ENCODE measurements at regions not wholly inside any gene's neighbourhood (a gene's known extent, or its start where the extent isn't known, plus 50 kb on each side); places are given as distances from the start of the nearest gene placed in this dataset.

DNA sequence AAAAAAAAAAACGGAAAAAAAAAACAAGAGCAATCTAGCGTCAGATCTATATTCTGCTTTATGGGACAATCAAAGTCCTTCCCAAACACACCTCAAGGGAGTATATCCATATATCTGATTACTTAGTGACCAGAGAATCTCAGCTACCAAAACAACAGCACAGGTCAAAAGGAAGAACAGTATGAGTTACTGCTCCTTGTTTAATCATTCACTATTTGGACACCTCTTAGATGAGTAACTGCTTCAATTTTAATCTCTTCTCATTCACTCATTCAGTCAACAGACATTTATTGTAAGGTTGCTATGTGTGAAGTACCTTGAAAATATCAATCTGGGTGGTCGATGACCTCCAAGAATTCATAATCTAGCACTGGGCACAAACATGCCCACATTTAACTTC is 193.2 kb downstream of the IRS2 start:
- no peaks in the 10 kb centered on the region for H3K27me3 Mint-ChIP-seq (ENCODE audit: low read depth)
- H3K9me3 Mint-ChIP-seq = no peaks in the 10 kb centered on the region; the same call in 1 of the 2 replicates
- H3K27ac Mint-ChIP-seq = no peak overlapping the region
- TF ChIP-seq ZNF396 (CRISPR knock-in tag; IDR thresholded peaks at IDR 0.05; ENCODE audit: borderline replicate concordance) (no peak), NR1H2 (CRISPR knock-in tag; IDR thresholded peaks at IDR 0.05) (no peak), ZNF423 (CRISPR knock-in tag; IDR thresholded peaks at IDR 0.05) (no peak), FOXJ3 (CRISPR knock-in tag; IDR thresholded peaks at IDR 0.05; ENCODE audit: borderline replicate concordance) (no peak), OVOL2 (CRISPR knock-in tag; IDR thresholded peaks at IDR 0.05; ENCODE audit: borderline replicate concordance) (no peak)
- TF ChIP-seq, protein P1, sequence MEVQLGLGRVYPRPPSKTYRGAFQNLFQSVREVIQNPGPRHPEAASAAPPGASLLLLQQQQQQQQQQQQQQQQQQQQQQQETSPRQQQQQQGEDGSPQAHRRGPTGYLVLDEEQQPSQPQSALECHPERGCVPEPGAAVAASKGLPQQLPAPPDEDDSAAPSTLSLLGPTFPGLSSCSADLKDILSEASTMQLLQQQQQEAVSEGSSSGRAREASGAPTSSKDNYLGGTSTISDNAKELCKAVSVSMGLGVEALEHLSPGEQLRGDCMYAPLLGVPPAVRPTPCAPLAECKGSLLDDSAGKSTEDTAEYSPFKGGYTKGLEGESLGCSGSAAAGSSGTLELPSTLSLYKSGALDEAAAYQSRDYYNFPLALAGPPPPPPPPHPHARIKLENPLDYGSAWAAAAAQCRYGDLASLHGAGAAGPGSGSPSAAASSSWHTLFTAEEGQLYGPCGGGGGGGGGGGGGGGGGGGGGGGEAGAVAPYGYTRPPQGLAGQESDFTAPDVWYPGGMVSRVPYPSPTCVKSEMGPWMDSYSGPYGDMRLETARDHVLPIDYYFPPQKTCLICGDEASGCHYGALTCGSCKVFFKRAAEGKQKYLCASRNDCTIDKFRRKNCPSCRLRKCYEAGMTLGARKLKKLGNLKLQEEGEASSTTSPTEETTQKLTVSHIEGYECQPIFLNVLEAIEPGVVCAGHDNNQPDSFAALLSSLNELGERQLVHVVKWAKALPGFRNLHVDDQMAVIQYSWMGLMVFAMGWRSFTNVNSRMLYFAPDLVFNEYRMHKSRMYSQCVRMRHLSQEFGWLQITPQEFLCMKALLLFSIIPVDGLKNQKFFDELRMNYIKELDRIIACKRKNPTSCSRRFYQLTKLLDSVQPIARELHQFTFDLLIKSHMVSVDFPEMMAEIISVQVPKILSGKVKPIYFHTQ (CRISPR knock-in tag; IDR thresholded peaks at IDR 0.05) = no peak
- TF ChIP-seq, protein P2, sequence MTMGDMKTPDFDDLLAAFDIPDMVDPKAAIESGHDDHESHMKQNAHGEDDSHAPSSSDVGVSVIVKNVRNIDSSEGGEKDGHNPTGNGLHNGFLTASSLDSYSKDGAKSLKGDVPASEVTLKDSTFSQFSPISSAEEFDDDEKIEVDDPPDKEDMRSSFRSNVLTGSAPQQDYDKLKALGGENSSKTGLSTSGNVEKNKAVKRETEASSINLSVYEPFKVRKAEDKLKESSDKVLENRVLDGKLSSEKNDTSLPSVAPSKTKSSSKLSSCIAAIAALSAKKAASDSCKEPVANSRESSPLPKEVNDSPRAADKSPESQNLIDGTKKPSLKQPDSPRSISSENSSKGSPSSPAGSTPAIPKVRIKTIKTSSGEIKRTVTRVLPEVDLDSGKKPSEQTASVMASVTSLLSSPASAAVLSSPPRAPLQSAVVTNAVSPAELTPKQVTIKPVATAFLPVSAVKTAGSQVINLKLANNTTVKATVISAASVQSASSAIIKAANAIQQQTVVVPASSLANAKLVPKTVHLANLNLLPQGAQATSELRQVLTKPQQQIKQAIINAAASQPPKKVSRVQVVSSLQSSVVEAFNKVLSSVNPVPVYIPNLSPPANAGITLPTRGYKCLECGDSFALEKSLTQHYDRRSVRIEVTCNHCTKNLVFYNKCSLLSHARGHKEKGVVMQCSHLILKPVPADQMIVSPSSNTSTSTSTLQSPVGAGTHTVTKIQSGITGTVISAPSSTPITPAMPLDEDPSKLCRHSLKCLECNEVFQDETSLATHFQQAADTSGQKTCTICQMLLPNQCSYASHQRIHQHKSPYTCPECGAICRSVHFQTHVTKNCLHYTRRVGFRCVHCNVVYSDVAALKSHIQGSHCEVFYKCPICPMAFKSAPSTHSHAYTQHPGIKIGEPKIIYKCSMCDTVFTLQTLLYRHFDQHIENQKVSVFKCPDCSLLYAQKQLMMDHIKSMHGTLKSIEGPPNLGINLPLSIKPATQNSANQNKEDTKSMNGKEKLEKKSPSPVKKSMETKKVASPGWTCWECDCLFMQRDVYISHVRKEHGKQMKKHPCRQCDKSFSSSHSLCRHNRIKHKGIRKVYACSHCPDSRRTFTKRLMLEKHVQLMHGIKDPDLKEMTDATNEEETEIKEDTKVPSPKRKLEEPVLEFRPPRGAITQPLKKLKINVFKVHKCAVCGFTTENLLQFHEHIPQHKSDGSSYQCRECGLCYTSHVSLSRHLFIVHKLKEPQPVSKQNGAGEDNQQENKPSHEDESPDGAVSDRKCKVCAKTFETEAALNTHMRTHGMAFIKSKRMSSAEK (CRISPR knock-in tag; IDR thresholded peaks at IDR 0.05; ENCODE audit: borderline replicate concordance) = no peak
- TF ChIP-seq, protein P3, sequence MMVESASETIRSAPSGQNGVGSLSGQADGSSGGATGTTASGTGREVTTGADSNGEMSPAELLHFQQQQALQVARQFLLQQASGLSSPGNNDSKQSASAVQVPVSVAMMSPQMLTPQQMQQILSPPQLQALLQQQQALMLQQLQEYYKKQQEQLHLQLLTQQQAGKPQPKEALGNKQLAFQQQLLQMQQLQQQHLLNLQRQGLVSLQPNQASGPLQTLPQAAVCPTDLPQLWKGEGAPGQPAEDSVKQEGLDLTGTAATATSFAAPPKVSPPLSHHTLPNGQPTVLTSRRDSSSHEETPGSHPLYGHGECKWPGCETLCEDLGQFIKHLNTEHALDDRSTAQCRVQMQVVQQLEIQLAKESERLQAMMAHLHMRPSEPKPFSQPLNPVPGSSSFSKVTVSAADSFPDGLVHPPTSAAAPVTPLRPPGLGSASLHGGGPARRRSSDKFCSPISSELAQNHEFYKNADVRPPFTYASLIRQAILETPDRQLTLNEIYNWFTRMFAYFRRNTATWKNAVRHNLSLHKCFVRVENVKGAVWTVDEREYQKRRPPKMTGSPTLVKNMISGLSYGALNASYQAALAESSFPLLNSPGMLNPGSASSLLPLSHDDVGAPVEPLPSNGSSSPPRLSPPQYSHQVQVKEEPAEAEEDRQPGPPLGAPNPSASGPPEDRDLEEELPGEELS (CRISPR knock-in tag; IDR thresholded peaks at IDR 0.05) = no peak
- TF ChIP-seq, protein P4, sequence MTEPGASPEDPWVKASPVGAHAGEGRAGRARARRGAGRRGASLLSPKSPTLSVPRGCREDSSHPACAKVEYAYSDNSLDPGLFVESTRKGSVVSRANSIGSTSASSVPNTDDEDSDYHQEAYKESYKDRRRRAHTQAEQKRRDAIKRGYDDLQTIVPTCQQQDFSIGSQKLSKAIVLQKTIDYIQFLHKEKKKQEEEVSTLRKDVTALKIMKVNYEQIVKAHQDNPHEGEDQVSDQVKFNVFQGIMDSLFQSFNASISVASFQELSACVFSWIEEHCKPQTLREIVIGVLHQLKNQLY (CRISPR knock-in tag; IDR thresholded peaks at IDR 0.05) = no peak
- TF ChIP-seq, protein P5, sequence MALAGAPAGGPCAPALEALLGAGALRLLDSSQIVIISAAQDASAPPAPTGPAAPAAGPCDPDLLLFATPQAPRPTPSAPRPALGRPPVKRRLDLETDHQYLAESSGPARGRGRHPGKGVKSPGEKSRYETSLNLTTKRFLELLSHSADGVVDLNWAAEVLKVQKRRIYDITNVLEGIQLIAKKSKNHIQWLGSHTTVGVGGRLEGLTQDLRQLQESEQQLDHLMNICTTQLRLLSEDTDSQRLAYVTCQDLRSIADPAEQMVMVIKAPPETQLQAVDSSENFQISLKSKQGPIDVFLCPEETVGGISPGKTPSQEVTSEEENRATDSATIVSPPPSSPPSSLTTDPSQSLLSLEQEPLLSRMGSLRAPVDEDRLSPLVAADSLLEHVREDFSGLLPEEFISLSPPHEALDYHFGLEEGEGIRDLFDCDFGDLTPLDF (CRISPR knock-in tag; IDR thresholded peaks at IDR 0.05) = no peak
- peaks cover 17% of the 10 kb centered on the region for H3K4me1 Mint-ChIP-seq
- POLR2A ChIA-PET = no interaction called here
- H3K4me3 Mint-ChIP-seq = no peak overlapping the region
- H3K36me3 Mint-ChIP-seq = no peaks in the 10 kb centered on the region
- CTCF ChIA-PET = no interaction called here
- DNase-seq (ENCODE audit: low spot score) = no peak
- ATAC-seq = no peak

DNA sequence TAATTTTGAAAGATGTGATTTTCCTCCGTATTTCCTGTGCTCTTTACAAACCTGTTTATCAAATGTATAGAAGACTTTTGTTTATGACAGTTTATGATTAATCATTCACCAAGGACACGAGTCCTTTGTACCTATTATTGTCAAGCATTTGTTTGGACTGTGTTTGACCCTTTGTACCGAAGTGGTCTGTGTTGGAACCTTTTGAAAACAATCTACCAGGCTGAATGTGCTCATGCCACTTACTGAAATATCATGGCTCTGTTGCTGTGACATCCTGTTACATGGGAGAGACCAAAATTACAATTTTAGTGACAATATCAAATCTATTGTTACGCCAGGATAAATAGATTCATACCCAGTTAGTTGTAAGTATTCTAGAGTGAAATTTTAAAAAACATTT is 193.6 kb downstream of the IRS2 start:
- ATAC-seq (no peak), DNase-seq (ENCODE audit: low spot score) (no peak)
- Mint-ChIP-seq H3K27ac (no peak overlapping the region), H3K4me1 (peaks cover 19% of the 10 kb centered on the region), H3K36me3 (no peaks in the 10 kb centered on the region), H3K4me3 (no peak overlapping the region), H3K27me3 (ENCODE audit: low read depth) (no peaks in the 10 kb centered on the region), H3K9me3 (no peaks in the 10 kb centered on the region; the same call in 1 of the 2 replicates)
- CTCF ChIA-PET = no interaction called here
- TF ChIP-seq GABPB1 (CRISPR knock-in tag; IDR thresholded peaks at IDR 0.05) = peak; percentile 32; the same call in 1 of the 2 replicates
- no peak for TF ChIP-seq ZNF423 (CRISPR knock-in tag; IDR thresholded peaks at IDR 0.05)
- POLR2A ChIA-PET = no interaction called here
